BJ (cell line): ENCODE measurements at regions not wholly inside any gene's neighbourhood (a gene's known extent, or its start where the extent isn't known, plus 50 kb on each side); places are given as distances from the start of the nearest gene placed in this dataset.

ENCODE experiments used
- CTCF ChIA-PET: fragments of 350-600 bp; formaldehyde crosslinking; extraction: SDS; loops from one replicate; lab custom pipeline; 2021; ENCODE audit warnings: antibody characterized with exemption, inconsistent platforms; lab: Yijun Ruan, JAX
- POLR2A ChIA-PET: fragments of 300-600 bp; sonication (Branson Sonifier 250); formaldehyde crosslinking; extraction: SDS; loops from one replicate; lab custom pipeline; 2021; ENCODE audit warnings: antibody characterized with exemption; lab: Charles Lee
- DNase-seq: peaks from one replicate; pipeline ENCODE4 v3.0.0-alpha.2; 2011; ENCODE audit warnings: low read depth
- H3K27me3 ChIP-seq: 2 replicates; pipeline ENCODE4 v1.6.0; 2011; ENCODE audit warnings: low read length; ENCODE audit not compliant: control insufficient read depth, insufficient read depth
- H3K36me3 ChIP-seq: 2 replicates; pipeline ENCODE4 v1.5.1; 2011; ENCODE audit warnings: low read length; ENCODE audit not compliant: control insufficient read depth, insufficient read depth
- H3K4me3 ChIP-seq: 2 replicates; pipeline ENCODE4 v1.5.1; 2011; ENCODE audit warnings: low read depth, mild to moderate bottlenecking, control low read depth, low read length
- TF ChIP-seq, protein P1 (sequence below): IDR thresholded peaks from 2 replicates; pipeline ENCODE4 v1.5.1; 2011; ENCODE audit warnings: low read depth, mild to moderate bottlenecking, control low read depth, inconsistent platforms, low read length, moderate library complexity; ENCODE audit not compliant: insufficient read depth

DNA sequence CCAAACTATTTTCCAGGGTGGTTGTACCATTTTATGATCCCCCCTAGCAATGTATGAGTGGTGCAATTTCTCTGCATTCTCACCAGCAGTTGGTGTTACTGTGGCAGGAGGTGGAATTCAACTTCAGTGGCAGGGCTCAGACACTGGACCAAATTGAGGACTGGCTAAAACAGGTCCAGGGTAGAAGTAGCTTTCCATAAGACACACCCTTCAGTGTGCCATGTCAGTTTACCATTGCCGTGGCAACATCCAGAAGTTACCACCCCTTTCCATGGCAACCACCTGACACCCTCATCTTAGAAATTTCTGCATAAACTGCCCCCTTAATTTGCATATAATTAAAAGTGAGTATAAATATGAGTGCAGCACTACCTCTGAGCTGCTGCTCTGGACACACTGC lies 180.7 kb upstream of the GGTLC1 start:
- ChIA-PET POLR2A (no interaction called here), CTCF (no interaction called here)
- DNase-seq: no peak
- Histone ChIP-seq H3K36me3 (no peaks in the 10 kb centered on the region), H3K4me3 (no peak overlapping the region), H3K27me3 (no peaks in the 10 kb centered on the region)
- TF ChIP-seq, protein P1, sequence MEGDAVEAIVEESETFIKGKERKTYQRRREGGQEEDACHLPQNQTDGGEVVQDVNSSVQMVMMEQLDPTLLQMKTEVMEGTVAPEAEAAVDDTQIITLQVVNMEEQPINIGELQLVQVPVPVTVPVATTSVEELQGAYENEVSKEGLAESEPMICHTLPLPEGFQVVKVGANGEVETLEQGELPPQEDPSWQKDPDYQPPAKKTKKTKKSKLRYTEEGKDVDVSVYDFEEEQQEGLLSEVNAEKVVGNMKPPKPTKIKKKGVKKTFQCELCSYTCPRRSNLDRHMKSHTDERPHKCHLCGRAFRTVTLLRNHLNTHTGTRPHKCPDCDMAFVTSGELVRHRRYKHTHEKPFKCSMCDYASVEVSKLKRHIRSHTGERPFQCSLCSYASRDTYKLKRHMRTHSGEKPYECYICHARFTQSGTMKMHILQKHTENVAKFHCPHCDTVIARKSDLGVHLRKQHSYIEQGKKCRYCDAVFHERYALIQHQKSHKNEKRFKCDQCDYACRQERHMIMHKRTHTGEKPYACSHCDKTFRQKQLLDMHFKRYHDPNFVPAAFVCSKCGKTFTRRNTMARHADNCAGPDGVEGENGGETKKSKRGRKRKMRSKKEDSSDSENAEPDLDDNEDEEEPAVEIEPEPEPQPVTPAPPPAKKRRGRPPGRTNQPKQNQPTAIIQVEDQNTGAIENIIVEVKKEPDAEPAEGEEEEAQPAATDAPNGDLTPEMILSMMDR: no peak

DNA sequence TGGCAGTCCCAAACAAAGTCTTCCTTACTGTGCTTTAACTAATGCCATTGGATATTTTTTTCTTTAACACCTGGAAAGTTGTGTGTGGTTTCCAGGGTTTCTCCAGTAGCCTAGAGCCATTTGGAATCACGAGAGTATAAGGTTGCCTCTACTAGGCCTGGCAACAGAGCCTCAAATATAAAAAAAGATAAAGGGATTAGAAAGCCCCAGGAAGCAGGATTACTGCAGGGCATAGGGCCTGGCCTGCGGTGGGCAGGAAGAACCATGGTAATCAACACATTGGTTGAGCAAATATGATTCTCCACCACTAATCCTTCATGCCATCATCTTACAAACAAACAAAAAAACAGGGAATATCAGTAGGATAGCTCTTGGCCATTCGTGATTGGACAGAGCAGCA lies 177.8 kb upstream of the GGTLC1 start:
- no peak overlapping the region for H3K4me3 ChIP-seq
- ChIA-PET CTCF (no interaction called here), POLR2A (no interaction called here)
- TF ChIP-seq, protein P1: no peak
- no peak for DNase-seq
- no peaks in the 10 kb centered on the region; the same call in 1 of the 2 replicates for H3K27me3 ChIP-seq
- H3K36me3 ChIP-seq: no peaks in the 10 kb centered on the region

DNA sequence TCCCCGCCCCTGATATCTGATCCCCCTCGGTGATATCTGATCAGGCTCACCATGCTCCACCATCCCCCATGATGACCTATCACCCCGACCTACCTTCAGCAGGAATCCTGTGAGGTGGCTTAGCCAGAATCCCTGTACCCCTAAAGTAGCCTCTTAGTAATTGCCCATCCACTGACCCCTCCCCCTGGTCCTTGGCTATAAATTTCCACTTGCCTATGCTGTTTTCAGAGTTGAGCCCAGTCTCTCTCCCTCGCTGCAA lies 177.5 kb upstream of the GGTLC1 start:
- TF ChIP-seq, protein P1: no peak
- no peaks in the 10 kb centered on the region for H3K36me3 ChIP-seq
- CTCF ChIA-PET: no interaction called here
- H3K27me3 ChIP-seq: no peaks in the 10 kb centered on the region; the same call in 1 of the 2 replicates
- no peak overlapping the region for H3K4me3 ChIP-seq
- POLR2A ChIA-PET: no interaction called here
- no peak for DNase-seq

DNA sequence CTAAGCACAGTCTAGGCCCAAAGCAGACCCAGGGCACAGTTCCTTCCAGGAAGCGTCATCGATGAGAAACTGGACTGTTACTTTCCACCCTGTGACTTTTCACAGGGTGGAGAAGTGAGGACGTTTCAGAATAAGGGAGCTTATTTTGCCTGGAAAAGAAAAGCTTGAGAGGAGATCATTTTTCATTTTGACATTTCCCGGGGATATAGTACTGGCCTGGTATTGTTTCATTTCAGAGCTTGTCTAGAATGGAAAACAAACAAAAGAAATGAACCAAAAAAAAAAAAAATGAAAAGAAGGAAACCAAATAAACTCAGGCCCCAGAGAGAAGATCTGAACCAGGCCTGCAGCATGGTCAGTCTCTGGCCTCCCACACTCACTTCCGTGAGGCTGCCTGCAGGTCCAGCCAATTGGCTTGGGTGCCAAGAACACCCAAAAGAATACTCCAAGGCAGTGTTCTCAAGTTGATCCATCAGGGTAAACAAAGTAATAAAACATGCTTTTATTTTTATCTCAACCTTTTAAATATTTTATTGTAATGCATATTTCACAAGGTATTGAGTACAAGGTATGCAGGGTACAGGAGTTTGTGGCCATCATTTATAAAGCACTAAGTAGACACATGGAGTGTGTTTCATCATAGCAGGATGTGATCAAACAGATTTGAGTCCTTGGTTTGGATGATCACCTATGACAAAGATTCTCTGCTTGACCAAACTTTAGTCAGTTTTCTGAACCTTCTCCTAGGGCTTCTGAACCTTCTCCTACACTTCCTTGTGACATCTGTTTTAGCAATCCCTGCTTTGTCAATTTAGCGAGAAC lies 176.9 kb upstream of the GGTLC1 start:
- Histone ChIP-seq H3K36me3 (no peaks in the 10 kb centered on the region), H3K27me3 (no peaks in the 10 kb centered on the region; the same call in 1 of the 2 replicates), H3K4me3 (no peak overlapping the region)
- CTCF ChIA-PET: no interaction called here
- TF ChIP-seq, protein P1: no peak
- POLR2A ChIA-PET: no interaction called here
- DNase-seq: no peak

DNA sequence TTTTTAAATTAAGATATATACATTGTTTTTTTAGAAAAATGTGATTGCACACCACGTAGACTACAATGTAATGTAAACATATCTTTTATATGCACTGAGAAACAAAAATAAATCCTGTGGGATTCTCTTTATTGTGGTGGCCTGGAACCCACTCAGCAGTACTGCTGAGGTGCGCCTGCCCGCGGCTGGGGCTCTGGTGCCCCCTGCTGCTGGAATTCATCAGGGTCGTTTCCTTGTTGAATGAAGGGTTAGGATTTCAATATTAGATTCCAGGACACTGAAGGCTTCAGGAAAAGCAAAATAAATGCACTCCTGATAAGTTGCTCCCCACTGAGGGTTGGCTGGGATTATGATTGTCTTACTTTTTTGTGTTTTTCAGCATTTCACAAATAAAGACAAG lies 175.8 kb upstream of the GGTLC1 start:
- TF ChIP-seq, protein P1: peak; percentile 52
- H3K4me3 ChIP-seq: no peak overlapping the region
- no peaks in the 10 kb centered on the region for H3K36me3 ChIP-seq
- ChIA-PET CTCF (no interaction called here), POLR2A (no interaction called here)
- DNase-seq: no peak
- H3K27me3 ChIP-seq: no peaks in the 10 kb centered on the region; the same call in 1 of the 2 replicates
